ENCODE measurements at regions not wholly inside any gene's neighbourhood (a gene's known extent, or its start where the extent isn't known, plus 50 kb on each side); places are given as distances from the start of the nearest gene placed in this dataset.
"Not testable (repeated sequence)": the region's sequence is repeated elsewhere in the genome, so short reads cannot be mapped to it uniquely, and the experiment has no call there.

- not testable (repeated sequence) for DNase-seq
Measured at GRCh38 chr12:23389315-23389714, 560.2 kb downstream of the SOX5 start.

GRCh38 chr12:23399402-23399933, 550.0 kb downstream of the SOX5 start:
- DNase-seq = no peak

GRCh38 chr12:23415180-23415579, 534.3 kb downstream of the SOX5 start:
- no peak for DNase-seq

- no peak for DNase-seq
Measured at GRCh38 chr12:23421556-23421955, 527.9 kb downstream of the SOX5 start.

GRCh38 chr12:23423097-23423687, 526.3 kb downstream of the SOX5 start:
- DNase-seq = no peak

DNA sequence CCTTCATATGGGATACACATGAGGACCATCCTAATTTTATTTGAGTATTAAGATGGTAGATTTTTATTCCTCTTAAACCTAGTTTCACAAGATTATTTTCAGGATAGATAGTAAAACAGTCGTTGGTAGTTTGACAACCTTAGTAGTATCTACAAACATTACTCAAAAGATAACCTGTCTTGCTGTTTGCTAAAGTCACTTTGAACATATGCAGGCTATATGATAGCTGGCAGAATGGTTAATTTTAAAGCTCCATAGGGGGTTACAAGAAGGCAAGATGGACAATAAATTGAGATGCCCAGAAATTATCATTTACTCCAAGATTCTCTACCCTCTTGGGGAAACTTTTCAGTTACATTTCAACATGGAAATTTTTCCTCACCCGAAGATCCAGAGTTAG, 525.7 kb downstream of the SOX5 start:
- DNase-seq = no peak

DNA sequence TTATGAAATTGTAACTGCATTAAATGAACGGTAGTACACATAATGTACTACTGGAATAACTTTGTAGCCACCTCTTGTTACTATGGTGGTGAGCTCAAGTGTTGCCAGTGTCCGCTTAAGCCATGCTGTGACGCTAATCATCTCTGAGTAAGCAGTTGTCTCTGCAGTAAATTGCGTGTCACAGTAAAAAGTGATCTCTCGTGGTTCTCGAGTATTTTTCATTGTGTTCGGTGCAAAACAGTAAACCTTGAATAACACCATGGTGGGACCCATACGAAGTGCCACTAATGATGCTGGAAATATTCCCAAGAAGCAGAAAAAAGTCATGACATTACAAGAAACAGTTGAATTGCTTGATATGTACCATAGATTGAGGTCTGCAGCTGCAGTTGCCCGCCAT, 524.8 kb downstream of the SOX5 start:
- no peak for DNase-seq

DNA sequence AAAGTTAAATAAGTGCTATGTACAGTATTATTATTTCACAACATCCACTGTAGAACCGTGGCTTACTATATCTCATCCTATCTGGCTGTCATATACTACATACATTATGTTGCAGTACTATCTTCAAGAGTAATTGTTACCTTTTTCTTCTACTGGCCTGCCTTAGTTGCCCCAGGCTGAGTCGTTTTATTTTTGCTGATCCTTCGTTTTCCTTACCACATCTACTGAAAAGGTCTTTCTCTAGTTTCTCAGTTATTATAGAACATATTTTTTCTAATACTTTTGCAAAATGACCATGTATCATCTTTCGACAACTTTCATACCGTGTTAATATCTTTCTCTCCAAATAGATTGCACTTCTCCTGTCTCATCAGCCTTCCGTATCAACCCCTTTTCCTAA, 523.1 kb downstream of the SOX5 start:
- no peak for DNase-seq

- no peak for DNase-seq
Measured at GRCh38 chr12:23428758-23429157, 520.7 kb downstream of the SOX5 start.

GRCh38 chr12:23431006-23431405, 518.5 kb downstream of the SOX5 start:
- DNase-seq = peak; percentile 79

DNA sequence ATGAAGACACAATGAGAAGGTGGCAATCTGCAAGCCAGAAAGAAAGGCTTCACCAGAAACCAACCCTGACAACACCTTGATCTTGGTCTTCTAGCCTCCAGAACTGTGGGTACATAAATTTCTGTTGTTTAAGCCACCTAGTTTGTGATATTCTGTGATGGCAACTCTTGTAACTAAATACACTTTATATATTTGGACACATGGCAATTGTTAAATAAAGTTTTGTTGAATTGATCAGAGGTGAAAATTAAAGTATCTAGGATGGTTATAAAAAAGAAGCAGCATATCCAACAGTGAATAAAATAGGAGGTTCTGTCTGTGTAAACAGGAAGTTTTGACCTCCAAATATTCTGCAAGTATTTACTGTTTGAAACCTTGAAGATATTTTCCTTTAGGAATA, 516.3 kb downstream of the SOX5 start:
- DNase-seq = no peak

DNA sequence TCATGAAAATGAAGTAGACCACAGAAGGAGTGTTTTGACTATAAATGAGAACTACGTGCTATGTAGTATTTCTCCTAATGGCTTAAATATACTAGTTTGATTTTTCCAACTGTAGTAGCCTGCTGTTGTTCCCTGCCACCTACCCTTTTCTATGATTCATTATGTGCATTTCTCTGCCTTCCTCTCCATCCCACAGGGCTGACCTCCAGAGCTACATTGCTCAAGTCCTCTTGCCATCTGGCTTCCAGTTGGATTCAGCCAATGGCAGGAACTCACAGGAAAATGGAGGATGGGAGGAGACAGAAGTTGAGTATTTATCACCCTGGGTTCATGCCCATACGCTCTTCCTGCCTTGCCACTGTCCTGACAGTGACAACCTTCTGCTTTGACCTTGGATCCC, 515.3 kb downstream of the SOX5 start:
- no peak for DNase-seq

DNA sequence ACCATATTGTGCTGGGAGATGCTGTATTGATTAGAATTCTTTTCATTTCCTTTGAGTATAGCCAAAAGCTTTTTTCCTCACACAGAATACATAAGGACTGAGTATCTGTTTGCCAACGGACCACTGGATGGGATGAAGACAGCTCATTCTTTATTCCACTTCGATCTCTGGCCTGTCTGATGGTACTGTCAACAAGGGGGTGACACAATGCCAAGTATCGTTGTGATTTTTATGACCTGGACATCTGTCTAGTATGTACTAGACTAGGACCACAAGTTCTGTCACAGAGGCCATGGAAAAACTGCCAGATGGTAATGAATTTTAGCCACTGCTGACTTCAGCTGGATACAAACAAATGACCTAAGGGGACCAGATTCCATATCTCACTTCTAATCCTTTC, 502.7 kb downstream of the SOX5 start:
- DNase-seq = peak; percentile 58

- no peak for DNase-seq
Measured at GRCh38 chr12:23450810-23451209, 498.7 kb downstream of the SOX5 start.

GRCh38 chr12:23455283-23455682, 494.2 kb downstream of the SOX5 start:
- no peak for DNase-seq

GRCh38 chr12:23458640-23459039, 490.8 kb downstream of the SOX5 start:
- DNase-seq = no peak

DNA sequence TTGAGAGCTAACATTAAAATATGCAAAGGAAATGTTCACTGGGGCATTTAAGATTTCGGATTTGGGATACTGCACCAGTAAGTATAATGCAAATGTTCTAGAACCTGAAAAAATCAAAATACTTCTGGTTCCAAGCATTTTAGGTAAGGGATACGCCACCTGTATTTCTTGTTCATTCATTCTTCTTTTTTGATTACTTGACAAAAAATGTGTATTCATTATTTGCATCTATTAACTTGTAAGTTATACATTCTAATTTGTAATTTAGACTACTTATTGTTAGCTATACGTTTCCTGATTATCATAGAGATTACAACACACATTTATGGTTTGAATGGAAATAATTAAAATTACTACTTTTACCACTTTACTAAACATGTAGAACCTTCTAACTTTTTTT, 486.9 kb downstream of the SOX5 start:
- no peak for DNase-seq

- no peak for DNase-seq
Measured at GRCh38 chr12:23463172-23463571, 486.3 kb downstream of the SOX5 start.

DNA sequence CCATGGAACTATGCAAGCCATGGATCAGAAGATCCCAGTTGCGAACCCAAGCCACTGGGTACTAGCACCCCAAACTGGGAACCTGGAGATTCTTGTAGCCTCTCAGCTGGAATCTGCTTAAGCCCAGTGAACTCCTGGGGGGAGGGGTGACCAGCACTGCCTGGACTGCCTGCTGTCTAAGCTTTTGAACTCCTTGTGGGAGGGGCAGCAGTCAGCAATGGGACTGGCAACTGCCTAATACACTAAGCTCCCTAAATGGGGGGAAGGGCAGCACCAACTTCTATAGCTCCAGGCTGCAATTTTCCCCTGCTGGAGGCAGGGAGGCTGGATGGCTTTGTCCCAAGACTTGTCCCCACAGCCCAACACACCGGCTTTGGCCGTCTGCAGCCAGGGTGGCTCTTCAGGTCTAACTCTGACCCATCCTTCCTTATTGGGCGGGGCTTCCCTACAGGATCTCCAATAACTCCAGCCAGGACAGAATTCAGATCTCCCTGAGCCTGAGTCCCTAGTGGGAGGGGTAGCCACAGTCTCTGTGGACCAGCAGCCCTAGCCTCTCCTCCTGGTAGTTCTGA, 485.1 kb downstream of the SOX5 start:
- no peak for DNase-seq

DNA sequence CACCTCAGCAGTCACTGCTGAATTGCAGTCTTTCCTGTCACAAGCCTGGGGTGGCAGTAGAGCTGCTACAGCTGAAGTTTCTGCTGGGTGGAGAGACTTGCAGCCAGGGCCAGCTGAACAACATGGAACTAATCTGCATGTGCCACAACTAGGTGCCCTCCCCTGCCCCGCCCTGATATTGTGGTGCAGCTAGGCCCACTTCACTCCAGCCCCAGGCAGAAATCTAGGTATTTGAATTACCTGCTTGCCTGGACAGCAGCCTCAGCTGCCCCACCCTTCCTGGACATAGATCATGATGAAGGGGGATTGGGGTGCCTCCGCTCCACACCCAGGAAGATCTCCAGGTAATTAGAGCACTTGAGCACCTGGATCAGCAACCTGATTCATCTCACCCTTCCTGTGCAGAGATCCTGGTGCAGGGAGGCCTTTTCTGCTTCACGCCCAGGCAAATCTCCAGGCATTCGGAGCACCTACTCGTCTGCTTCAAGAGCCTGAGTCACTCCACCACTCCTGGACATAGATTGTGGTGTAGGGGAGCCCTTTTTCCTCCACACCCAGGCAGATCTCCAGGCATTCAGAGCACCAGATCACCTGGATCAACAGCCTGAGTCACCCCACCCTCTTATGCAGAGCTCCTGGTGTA, 477.0 kb downstream of the SOX5 start:
- DNase-seq = peak; percentile 99

GRCh38 chr12:23473071-23473470, 476.4 kb downstream of the SOX5 start:
- no peak for DNase-seq

- DNase-seq = no peak
Measured at GRCh38 chr12:23474438-23474976, 475.0 kb downstream of the SOX5 start.

Data from DMS53 (cell line).